ENCODE measurements at regions not wholly inside any gene's neighbourhood (a gene's known extent, or its start where the extent isn't known, plus 50 kb on each side); places are given as distances from the start of the nearest gene placed in this dataset.

DNA sequence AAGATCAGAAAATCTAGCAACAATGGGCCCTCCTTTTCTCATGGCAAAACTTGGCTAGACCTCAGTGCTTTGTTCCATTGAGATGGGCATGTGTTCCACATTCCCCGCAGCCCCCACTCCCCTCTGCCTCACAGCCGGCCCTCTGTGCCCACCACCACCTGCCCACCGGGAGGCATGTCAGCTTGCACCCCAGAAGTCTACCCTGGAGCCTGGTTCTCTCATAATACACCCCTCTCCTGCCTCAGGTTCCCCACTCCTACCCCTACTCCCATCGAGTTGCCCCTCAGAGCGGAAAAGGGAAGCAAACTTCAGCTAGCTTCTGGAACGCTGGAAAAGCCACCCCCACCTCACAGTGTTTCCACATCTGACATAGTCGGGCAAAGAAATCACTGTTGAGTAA lies 219.0 kb downstream of the ANAPC1 start:
- TF ChIP-seq, protein P1, sequence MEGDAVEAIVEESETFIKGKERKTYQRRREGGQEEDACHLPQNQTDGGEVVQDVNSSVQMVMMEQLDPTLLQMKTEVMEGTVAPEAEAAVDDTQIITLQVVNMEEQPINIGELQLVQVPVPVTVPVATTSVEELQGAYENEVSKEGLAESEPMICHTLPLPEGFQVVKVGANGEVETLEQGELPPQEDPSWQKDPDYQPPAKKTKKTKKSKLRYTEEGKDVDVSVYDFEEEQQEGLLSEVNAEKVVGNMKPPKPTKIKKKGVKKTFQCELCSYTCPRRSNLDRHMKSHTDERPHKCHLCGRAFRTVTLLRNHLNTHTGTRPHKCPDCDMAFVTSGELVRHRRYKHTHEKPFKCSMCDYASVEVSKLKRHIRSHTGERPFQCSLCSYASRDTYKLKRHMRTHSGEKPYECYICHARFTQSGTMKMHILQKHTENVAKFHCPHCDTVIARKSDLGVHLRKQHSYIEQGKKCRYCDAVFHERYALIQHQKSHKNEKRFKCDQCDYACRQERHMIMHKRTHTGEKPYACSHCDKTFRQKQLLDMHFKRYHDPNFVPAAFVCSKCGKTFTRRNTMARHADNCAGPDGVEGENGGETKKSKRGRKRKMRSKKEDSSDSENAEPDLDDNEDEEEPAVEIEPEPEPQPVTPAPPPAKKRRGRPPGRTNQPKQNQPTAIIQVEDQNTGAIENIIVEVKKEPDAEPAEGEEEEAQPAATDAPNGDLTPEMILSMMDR (IDR thresholded peaks at IDR 0.05; ENCODE audit: poor library complexity), result no peak
- no peak for TF ChIP-seq EZH2 (IDR thresholded peaks at IDR 0.05; ENCODE audit: borderline replicate concordance)
- TF ChIP-seq EZH2phosphoT487 (IDR thresholded peaks at IDR 0.05; ENCODE audit: low read depth, severe bottlenecking, unreplicated experiment), result no peak
